H1 (cell line): ENCODE measurements at regions not wholly inside any gene's neighbourhood (a gene's known extent, or its start where the extent isn't known, plus 50 kb on each side); places are given as distances from the start of the nearest gene placed in this dataset.

Source experiments
- CTCF ChIA-PET: fragments of 300-600 bp; sonication (Branson Sonifier 250); formaldehyde crosslinking; loops from one replicate; lab custom pipeline; 2021; ENCODE audit not compliant: partially characterized antibody; lab: Charles Lee
- POLR2A ChIA-PET: fragments of 300-600 bp; sonication (Branson Sonifier 250); formaldehyde crosslinking; loops from one replicate; lab custom pipeline; 2021; ENCODE audit warnings: inconsistent platforms; ENCODE audit not compliant: partially characterized antibody; lab: Charles Lee
- DNase-seq, 2 experiments: peaks; one replicate each; pipeline versions ENCODE4 v3.0.0 to v3.0.0-alpha.2; 2010 to 2022; ENCODE audit warnings: low spot score in 2 of 2, low read depth in 1 of 2, mixed read lengths in 1 of 2
- FAIRE-seq: peaks from 2 replicates; lab custom pipeline; 2011; peaks lifted over from hg19 to GRCh38; lab: Jason Lieb, UNC
- H2AFZ ChIP-seq: 2 replicates; pipeline ENCODE4 v1.8.1; 2012; ENCODE audit warnings: low read length, inconsistent platforms
- H2AK5ac ChIP-seq: 2 replicates; pipeline ENCODE4 v1.6.1; 2013; ENCODE audit warnings: low read depth, low read length
- H2BK120ac ChIP-seq: replicated peaks from 2 replicates; pipeline ENCODE3; 2013; ENCODE audit warnings: low read depth, low read length, inconsistent platforms
- H2BK12ac ChIP-seq: 2 replicates; pipeline ENCODE4 v1.6.1; 2013; ENCODE audit warnings: low read depth, low read length
- H2BK15ac ChIP-seq: 2 replicates; pipeline ENCODE4 v1.6.1; 2013; ENCODE audit warnings: low read length
- H2BK20ac ChIP-seq: 2 replicates; pipeline ENCODE4 v1.6.1; 2013; ENCODE audit warnings: low read length
- H2BK5ac ChIP-seq: 2 replicates; pipeline ENCODE4 v1.6.1; 2013; ENCODE audit warnings: low read depth, low read length
- H3K14ac ChIP-seq: 2 replicates; pipeline ENCODE4 v1.6.1; 2013; ENCODE audit warnings: inconsistent platforms; ENCODE audit not compliant: insufficient read length
- H3K18ac ChIP-seq: 2 replicates; pipeline ENCODE4 v1.6.1; 2013; ENCODE audit warnings: low read length; ENCODE audit errors: extremely low read depth
- H3K23ac ChIP-seq: 2 replicates; pipeline ENCODE4 v1.6.1; 2013; ENCODE audit warnings: inconsistent platforms; ENCODE audit not compliant: insufficient read length
- H3K23me2 ChIP-seq: 2 replicates; pipeline ENCODE4 v1.6.1; 2013; ENCODE audit warnings: low read depth, low read length
- H3K27ac ChIP-seq: 2 replicates; pipeline ENCODE4 v1.6.1; 2011; ENCODE audit warnings: low read depth, low read length, inconsistent platforms
- H3K27me3 ChIP-seq, 4 experiments: replicated peaks in 1 of 4; 1 replicate in 1 of 4; 2 replicates in 3 of 4; pipeline versions ENCODE4 v1.6.1 to v1.8.1; 2011 to 2013; ENCODE audit warnings: low read length in 3 of 4, mild to moderate bottlenecking in 3 of 4, inconsistent platforms in 2 of 4, mixed read lengths in 2 of 4, moderate library complexity in 1 of 4; ENCODE audit not compliant: control insufficient read depth in 3 of 4, insufficient read depth in 3 of 4; ENCODE audit errors: extremely low read depth in 1 of 4
- H3K36me3 ChIP-seq, 4 experiments: 2 replicates each; pipeline versions ENCODE4 v1.6.1 to v1.8.1; 2011 to 2013; ENCODE audit warnings: mild to moderate bottlenecking in 4 of 4, low read length in 3 of 4, moderate library complexity in 2 of 4, control low read depth in 1 of 4, inconsistent platforms in 1 of 4; ENCODE audit not compliant: insufficient read depth in 4 of 4, control insufficient read depth in 2 of 4
- H3K4ac ChIP-seq: replicated peaks from 2 replicates; pipeline ENCODE3; 2013; ENCODE audit warnings: low read length, low read depth, mixed read lengths, inconsistent platforms; ENCODE audit not compliant: insufficient read length
- H3K4me1 ChIP-seq, 4 experiments: replicated peaks in 1 of 4; 1 replicate in 1 of 4; 2 replicates in 3 of 4; pipeline versions ENCODE4 v1.6.1 to v1.8.1; 2011 to 2013; ENCODE audit warnings: low read length in 3 of 4, inconsistent platforms in 2 of 4, mixed read lengths in 1 of 4; ENCODE audit not compliant: insufficient read depth in 4 of 4, control insufficient read depth in 3 of 4
- H3K4me2 ChIP-seq, 2 experiments: 2 replicates each; pipeline versions ENCODE4 v1.6.1 to v1.8.1; 2011 to 2013; ENCODE audit warnings: low read depth in 2 of 2, low read length in 2 of 2, control low read depth in 1 of 2, inconsistent platforms in 1 of 2, mild to moderate bottlenecking in 1 of 2; ENCODE audit not compliant: insufficient read depth in 1 of 2
- H3K4me3 ChIP-seq, 4 experiments: fragments of 200-600, 300-600 bp in 1 of 4; sonication (generic), shearing (Covaris generic), sonication (Bioruptor Twin) in 1 of 4; 2 replicates each; pipeline versions ENCODE4 v1.5.1 to v1.8.1; 2011 to 2016; ENCODE audit warnings: low read length in 4 of 4, low read depth in 3 of 4, control low read depth in 2 of 4, inconsistent platforms in 2 of 4, mild to moderate bottlenecking in 2 of 4, mixed read lengths in 1 of 4, moderate library complexity in 1 of 4; ENCODE audit not compliant: insufficient read depth in 2 of 4; ENCODE audit errors: extremely low read depth in 1 of 4
- H3K56ac ChIP-seq: replicated peaks from 2 replicates; pipeline ENCODE3; 2013; ENCODE audit warnings: low read depth, mild to moderate bottlenecking, mixed read lengths, low read length, inconsistent platforms; ENCODE audit not compliant: insufficient read length
- H3K79me1 ChIP-seq: 2 replicates; pipeline ENCODE4 v1.6.1; 2013; ENCODE audit warnings: low read depth, low read length, control low read depth
- H3K79me2 ChIP-seq, 2 experiments: 2 replicates each; pipeline versions ENCODE4 v1.6.1 to v1.8.1; 2012 to 2013; ENCODE audit warnings: low read length in 2 of 2, mild to moderate bottlenecking in 2 of 2, inconsistent platforms in 1 of 2; ENCODE audit not compliant: insufficient read depth in 2 of 2, control insufficient read depth in 1 of 2
- H3K9ac ChIP-seq, 4 experiments: replicated peaks in 1 of 4; 1 replicate in 1 of 4; 2 replicates in 3 of 4; pipeline versions ENCODE4 v1.6.1 to v1.8.1; 2011 to 2013; ENCODE audit warnings: low read depth in 3 of 4, low read length in 3 of 4, control low read depth in 2 of 4, mild to moderate bottlenecking in 2 of 4, moderate library complexity in 2 of 4, inconsistent platforms in 1 of 4; ENCODE audit errors: extremely low read depth in 1 of 4
- H3K9me3 ChIP-seq, 2 experiments: 2 replicates each; pipeline versions ENCODE4 v1.6.1 to v1.8.1; 2012 to 2013; ENCODE audit warnings: mild to moderate bottlenecking in 2 of 2, moderate library complexity in 2 of 2, control low read depth in 1 of 2, inconsistent platforms in 1 of 2, low read depth in 1 of 2, low read length in 1 of 2, mixed read lengths in 1 of 2; ENCODE audit not compliant: insufficient read depth in 2 of 2
- H4K20me1 ChIP-seq, 2 experiments: replicated peaks in 1 of 2; 2 replicates each; pipeline versions ENCODE3 to v1.8.1; 2011 to 2013; ENCODE audit warnings: inconsistent platforms in 2 of 2, low read length in 2 of 2, mild to moderate bottlenecking in 1 of 2; ENCODE audit not compliant: insufficient read depth in 2 of 2, control insufficient read depth in 1 of 2
- H4K5ac ChIP-seq: 2 replicates; pipeline ENCODE4 v1.6.1; 2013; ENCODE audit warnings: low read length, low read depth, mixed read lengths, inconsistent platforms; ENCODE audit not compliant: insufficient read length
- H4K8ac ChIP-seq: 2 replicates; pipeline ENCODE4 v1.8.0; 2013; ENCODE audit warnings: mild to moderate bottlenecking, moderate library complexity, low read length, inconsistent platforms; ENCODE audit not compliant: insufficient read depth; ENCODE audit errors: extremely low read depth
- H4K91ac ChIP-seq: replicated peaks from 2 replicates; pipeline ENCODE3; 2013; ENCODE audit warnings: low read length, mixed read lengths, inconsistent platforms; ENCODE audit not compliant: insufficient read length
- ATF2 ChIP-seq: IDR thresholded peaks from 2 replicates; pipeline ENCODE4 v1.6.1; 2012; ENCODE audit warnings: low read length, inconsistent platforms
- CBX8 ChIP-seq: fragments of 300-800, 300-1000 bp; sonication (generic); IDR thresholded peaks from 2 replicates; pipeline ENCODE4 v1.7.1; 2016; ENCODE audit warnings: low read depth, low read length, borderline replicate concordance
- CHD2 ChIP-seq: IDR thresholded peaks from 2 replicates; pipeline ENCODE4 v1.6.1; 2012; ENCODE audit warnings: low read length, improper control_type of control experiment
- CREB1 ChIP-seq: IDR thresholded peaks from 2 replicates; pipeline ENCODE4 v1.6.1; 2012; ENCODE audit warnings: inconsistent platforms
- EGR1 ChIP-seq: IDR thresholded peaks from 2 replicates; pipeline ENCODE4 v1.6.1; 2011; ENCODE audit warnings: low read depth, low read length, borderline replicate concordance
- GTF2F1 ChIP-seq: IDR thresholded peaks from 2 replicates; pipeline ENCODE4 v1.6.1; 2012; ENCODE audit warnings: low read depth, low read length, improper control_type of control experiment, borderline replicate concordance
- HDAC2 ChIP-seq, 2 experiments: fragments of 300-600 bp in 1 of 2; sonication (generic) in 1 of 2; IDR thresholded peaks; 2 replicates each; pipeline ENCODE4 v1.6.1; 2011 to 2012; ENCODE audit warnings: low read depth in 2 of 2, low read length in 2 of 2, mild to moderate bottlenecking in 2 of 2, moderate library complexity in 2 of 2, borderline replicate concordance in 1 of 2, inconsistent platforms in 1 of 2
- PHF8 ChIP-seq: fragments of 200-600 bp; sonication (generic); conservative IDR thresholded peaks from 2 replicates; pipeline ENCODE4 v1.7.1; 2012; ENCODE audit warnings: low read depth, mild to moderate bottlenecking, inconsistent platforms, low read length, moderate library complexity
- POU5F1 ChIP-seq: IDR thresholded peaks from 2 replicates; pipeline ENCODE4 v1.6.1; 2011; ENCODE audit warnings: low read depth, mild to moderate bottlenecking, low read length, moderate library complexity
- SIN3A ChIP-seq, 2 experiments: IDR thresholded peaks in 1 of 2; conservative IDR thresholded peaks in 1 of 2; 2 replicates each; pipeline ENCODE4 v1.6.1; 2011 to 2012; ENCODE audit warnings: low read length in 2 of 2, improper control_type of control experiment in 1 of 2, low read depth in 1 of 2, mild to moderate bottlenecking in 1 of 2
- SP2 ChIP-seq: IDR thresholded peaks from 2 replicates; pipeline ENCODE4 v1.6.1; 2012; ENCODE audit warnings: mild to moderate bottlenecking, low read length, inconsistent platforms
- TAF1 ChIP-seq: IDR thresholded peaks from 2 replicates; pipeline ENCODE4 v1.6.1; 2011; ENCODE audit warnings: mild to moderate bottlenecking, low read depth, low read length
- WGBS, 2 experiments: shearing (Covaris generic) in 1 of 2; methylation state at CpG; one replicate each; pipeline versions ENCODE4 v1.1.6 to v1.1.7; 2013 to 2015; ENCODE audit warnings: low lambda C conversion rate in 2 of 2, mixed read lengths in 2 of 2, inconsistent platforms in 1 of 2, low coverage in 1 of 2, missing lambda C conversion rate in 1 of 2; ENCODE audit not compliant: insufficient replicate concordance in 2 of 2, insufficient coverage in 1 of 2, insufficient read length in 1 of 2; ENCODE audit errors: extremely low coverage in 1 of 2, missing lambda C conversion rate in 1 of 2; 5-methylcytosine and 5-hydroxymethylcytosine counted together

- no peak overlapping the region for H3K4ac ChIP-seq
- H2AK5ac ChIP-seq = no peak overlapping the region
- no peak overlapping the region for H2BK12ac ChIP-seq
- no peak overlapping the region for H4K91ac ChIP-seq
- H4K8ac ChIP-seq = no peak overlapping the region
- ChIA-PET CTCF (interaction anchor here (1.5 kb wide), 1 partner anchor 20 kb away, joined by 3 read pairs; no protein-coding TSS in a partner anchor), POLR2A (no interaction called here)
- H2BK20ac ChIP-seq = no peak overlapping the region
- no peaks in the 10 kb centered on the region for H3K23me2 ChIP-seq
- no peak overlapping the region for H4K5ac ChIP-seq
- no peaks in the 10 kb centered on the region for H3K27me3 ChIP-seq
- no peaks in the 10 kb centered on the region for H3K79me1 ChIP-seq
- no peak for TF ChIP-seq POU5F1
- TF ChIP-seq ATF2 = no peak
- TF ChIP-seq SIN3A (conservative IDR thresholded peaks at IDR 0.05 in 1 of 2, IDR thresholded peaks at IDR 0.05 in 1 of 2; ENCODE audit: low read depth in 1 of 2, low read length in 2 of 2) = no peak
- no peak for TF ChIP-seq PHF8
- TF ChIP-seq CREB1 = no peak
- no peak for TF ChIP-seq TAF1
- TF ChIP-seq CBX8 = no peak
- no peak for TF ChIP-seq GTF2F1
- no peak for TF ChIP-seq SP2
- TF ChIP-seq CHD2 = no peak
- TF ChIP-seq HDAC2 (IDR thresholded peaks at IDR 0.05; ENCODE audit: borderline replicate concordance in 1 of 2, low read depth in 2 of 2, low read length in 2 of 2) = no peak
- TF ChIP-seq EGR1 = no peak
- no peak overlapping the region for H2BK5ac ChIP-seq
- 93% methylated on average over 2 of the region's 2 CpGs; no CpG with 5 or more reads in 1 of the 2 experiments for WGBS, 2 experiments
- no peak overlapping the region for H2AFZ ChIP-seq
- no peak overlapping the region for H3K4me3 ChIP-seq
- no peak overlapping the region for H3K14ac ChIP-seq
- no peak overlapping the region for H2BK15ac ChIP-seq
- H3K9me3 ChIP-seq = no peaks in the 10 kb centered on the region
- H3K18ac ChIP-seq = no peak overlapping the region
- no peak overlapping the region for H2BK120ac ChIP-seq
- no peak overlapping the region for H3K27ac ChIP-seq
- no peak overlapping the region for H3K23ac ChIP-seq
- H3K79me2 ChIP-seq = no peaks in the 10 kb centered on the region
- H3K4me1 ChIP-seq = no peaks in the 10 kb centered on the region
- H3K4me2 ChIP-seq = no peak overlapping the region
- no peaks in the 10 kb centered on the region for H4K20me1 ChIP-seq
- FAIRE-seq (no peak), DNase-seq (no peak)
- H3K9ac ChIP-seq = no peak overlapping the region
- no peaks in the 10 kb centered on the region for H3K36me3 ChIP-seq
- H3K56ac ChIP-seq = no peak overlapping the region
These were observed 334.2 kb upstream of the RSPO3 start for GRCh38 chr6:126784161-126784790.
